ENCODE measurements at regions not wholly inside any gene's neighbourhood (a gene's known extent, or its start where the extent isn't known, plus 50 kb on each side); places are given as distances from the start of the nearest gene placed in this dataset.

- no peak for TF ChIP-seq POLR2AphosphoS5 (IDR thresholded peaks at IDR 0.05)
- TF ChIP-seq, protein P1, sequence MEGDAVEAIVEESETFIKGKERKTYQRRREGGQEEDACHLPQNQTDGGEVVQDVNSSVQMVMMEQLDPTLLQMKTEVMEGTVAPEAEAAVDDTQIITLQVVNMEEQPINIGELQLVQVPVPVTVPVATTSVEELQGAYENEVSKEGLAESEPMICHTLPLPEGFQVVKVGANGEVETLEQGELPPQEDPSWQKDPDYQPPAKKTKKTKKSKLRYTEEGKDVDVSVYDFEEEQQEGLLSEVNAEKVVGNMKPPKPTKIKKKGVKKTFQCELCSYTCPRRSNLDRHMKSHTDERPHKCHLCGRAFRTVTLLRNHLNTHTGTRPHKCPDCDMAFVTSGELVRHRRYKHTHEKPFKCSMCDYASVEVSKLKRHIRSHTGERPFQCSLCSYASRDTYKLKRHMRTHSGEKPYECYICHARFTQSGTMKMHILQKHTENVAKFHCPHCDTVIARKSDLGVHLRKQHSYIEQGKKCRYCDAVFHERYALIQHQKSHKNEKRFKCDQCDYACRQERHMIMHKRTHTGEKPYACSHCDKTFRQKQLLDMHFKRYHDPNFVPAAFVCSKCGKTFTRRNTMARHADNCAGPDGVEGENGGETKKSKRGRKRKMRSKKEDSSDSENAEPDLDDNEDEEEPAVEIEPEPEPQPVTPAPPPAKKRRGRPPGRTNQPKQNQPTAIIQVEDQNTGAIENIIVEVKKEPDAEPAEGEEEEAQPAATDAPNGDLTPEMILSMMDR (IDR thresholded peaks at IDR 0.05) = no peak
- TF ChIP-seq EP300 (IDR thresholded peaks at IDR 0.05) = no peak
- no peak for TF ChIP-seq POLR2A (IDR thresholded peaks at IDR 0.05)
- DNase-seq = no peak
- Histone ChIP-seq H3K4me3 (no peak overlapping the region), H3K36me3 (no peaks in the 10 kb centered on the region), H3K27ac (no peak overlapping the region), H3K4me1 (no peaks in the 10 kb centered on the region), H3K9me3 (no peaks in the 10 kb centered on the region), H3K27me3 (no peaks in the 10 kb centered on the region)
- intact Hi-C loops (cut with DNase I) = no loop called here
- WGBS, 2 donors = 68 to 72% methylated on average over 2 of the region's 2 CpGs
Observed at GRCh38 chr14:71225113-71225512, 317.9 kb downstream of the PCNX1 start.

DNA sequence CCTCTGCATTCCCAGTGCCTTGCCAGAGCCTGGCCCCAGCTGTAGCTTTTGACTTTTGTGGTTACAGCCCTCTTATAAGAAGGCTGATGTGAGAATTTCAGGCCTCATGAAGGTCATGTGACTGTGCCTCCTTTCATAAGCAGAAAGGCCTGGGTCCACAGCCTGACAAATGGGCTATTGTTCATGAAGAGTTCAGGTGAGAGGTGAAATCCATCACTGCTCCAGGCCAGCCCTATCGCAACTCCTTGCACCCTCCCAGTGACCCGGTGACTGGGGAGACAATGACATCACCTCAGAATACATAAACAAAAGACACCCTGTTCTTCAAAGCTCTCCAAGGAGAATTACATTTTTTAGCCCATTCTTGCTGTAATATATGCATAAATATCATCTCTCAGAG is 321.5 kb downstream of the PCNX1 start:
- Histone ChIP-seq H3K36me3 (no peaks in the 10 kb centered on the region), H3K4me1 (no peaks in the 10 kb centered on the region), H3K9me3 (no peaks in the 10 kb centered on the region), H3K27me3 (no peaks in the 10 kb centered on the region), H3K4me3 (no peak overlapping the region), H3K27ac (no peak overlapping the region)
- DNase-seq = no peak
- WGBS, 2 donors = 29 to 40% methylated on average over 2 of the region's 2 CpGs
- intact Hi-C loops (cut with DNase I) = no loop called here
- TF ChIP-seq EP300 (IDR thresholded peaks at IDR 0.05) = no peak

DNA sequence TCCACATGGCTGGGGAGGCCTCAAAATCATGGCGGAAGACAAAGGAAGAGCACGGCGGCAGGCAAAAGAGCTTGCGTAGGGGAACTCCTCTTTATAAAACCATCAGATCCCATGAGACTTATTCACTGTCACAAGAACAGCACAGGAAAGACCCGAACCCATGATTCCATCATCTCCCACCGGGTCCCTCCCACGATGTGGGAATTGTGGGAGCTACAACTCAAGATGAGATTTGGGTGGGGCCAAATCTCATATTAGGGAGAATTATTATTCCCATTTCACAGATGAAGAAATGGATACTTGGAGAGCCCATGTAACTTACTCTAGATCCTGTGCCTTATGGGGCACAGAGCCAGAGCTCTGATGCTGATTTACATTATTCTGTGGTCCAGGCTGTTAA is 322.6 kb downstream of the PCNX1 start:
- Histone ChIP-seq H3K9me3 (no peaks in the 10 kb centered on the region), H3K4me3 (no peak overlapping the region), H3K4me1 (no peaks in the 10 kb centered on the region), H3K36me3 (no peaks in the 10 kb centered on the region), H3K27ac (no peak overlapping the region), H3K27me3 (no peaks in the 10 kb centered on the region)
- 88 to 89% methylated on average over 7 of the region's 7 CpGs for WGBS, 2 donors
- TF ChIP-seq, protein P1 (IDR thresholded peaks at IDR 0.05) = no peak
- no peak for DNase-seq
- intact Hi-C loops (cut with DNase I) = no loop called here

- H3K36me3 ChIP-seq = no peaks in the 10 kb centered on the region
- intact Hi-C loops (cut with DNase I) = no loop called here
- H3K4me3 ChIP-seq = no peak overlapping the region
- no peak for TF ChIP-seq POLR2AphosphoS5 (IDR thresholded peaks at IDR 0.05)
- TF ChIP-seq, protein P1 (IDR thresholded peaks at IDR 0.05) = no peak
- TF ChIP-seq POLR2A (IDR thresholded peaks at IDR 0.05) = no peak
- H3K9me3 ChIP-seq = no peaks in the 10 kb centered on the region
- DNase-seq = no peak
- H3K27ac ChIP-seq = no peak overlapping the region
- H3K4me1 ChIP-seq = no peaks in the 10 kb centered on the region
- no peaks in the 10 kb centered on the region for H3K27me3 ChIP-seq
- whole genome bisulfite sequencing, 2 donors = 93 to 94% methylated on average over 13 of the region's 13 CpGs
Observed at GRCh38 chr14:71230897-71231296, 323.6 kb downstream of the PCNX1 start.

GRCh38 chr14:71231521-71232393 is 324.5 kb downstream of the PCNX1 start:
- TF ChIP-seq POLR2A (IDR thresholded peaks at IDR 0.05) (no peak), EP300 (IDR thresholded peaks at IDR 0.05) (no peak), POLR2AphosphoS5 (IDR thresholded peaks at IDR 0.05) (no peak)
- TF ChIP-seq, protein P1 (IDR thresholded peaks at IDR 0.05) = no peak
- no peak for DNase-seq
- Histone ChIP-seq H3K4me3 (no peak overlapping the region), H3K27ac (no peak overlapping the region), H3K36me3 (no peaks in the 10 kb centered on the region), H3K4me1 (no peaks in the 10 kb centered on the region), H3K9me3 (no peaks in the 10 kb centered on the region), H3K27me3 (no peaks in the 10 kb centered on the region)
- WGBS, 2 donors = 90 to 94% methylated on average over 16 of the region's 16 CpGs
- intact Hi-C loops (cut with DNase I) = no loop called here

Measured in sigmoid colon (tissue), 6 donors.